ENCODE measurements at regions not wholly inside any gene's neighbourhood (a gene's known extent, or its start where the extent isn't known, plus 50 kb on each side); places are given as distances from the start of the nearest gene placed in this dataset.

- H3K4me1 ChIP-seq (ENCODE audit: control insufficient read depth in 1 of 2, low read depth in 2 of 2): peaks cover 0 to 6% of the 10 kb centered on the region in 2 donors
- DNase-seq (ENCODE audit: low spot score): no peak
- no peaks in the 10 kb centered on the region for H3K9me3 ChIP-seq
- ATAC-seq (ENCODE audit: insufficient number of reproducible peaks, low FRiP score, low read depth): no peak
- H3K4me3 ChIP-seq: no peak overlapping the region
- TF ChIP-seq, protein P1, sequence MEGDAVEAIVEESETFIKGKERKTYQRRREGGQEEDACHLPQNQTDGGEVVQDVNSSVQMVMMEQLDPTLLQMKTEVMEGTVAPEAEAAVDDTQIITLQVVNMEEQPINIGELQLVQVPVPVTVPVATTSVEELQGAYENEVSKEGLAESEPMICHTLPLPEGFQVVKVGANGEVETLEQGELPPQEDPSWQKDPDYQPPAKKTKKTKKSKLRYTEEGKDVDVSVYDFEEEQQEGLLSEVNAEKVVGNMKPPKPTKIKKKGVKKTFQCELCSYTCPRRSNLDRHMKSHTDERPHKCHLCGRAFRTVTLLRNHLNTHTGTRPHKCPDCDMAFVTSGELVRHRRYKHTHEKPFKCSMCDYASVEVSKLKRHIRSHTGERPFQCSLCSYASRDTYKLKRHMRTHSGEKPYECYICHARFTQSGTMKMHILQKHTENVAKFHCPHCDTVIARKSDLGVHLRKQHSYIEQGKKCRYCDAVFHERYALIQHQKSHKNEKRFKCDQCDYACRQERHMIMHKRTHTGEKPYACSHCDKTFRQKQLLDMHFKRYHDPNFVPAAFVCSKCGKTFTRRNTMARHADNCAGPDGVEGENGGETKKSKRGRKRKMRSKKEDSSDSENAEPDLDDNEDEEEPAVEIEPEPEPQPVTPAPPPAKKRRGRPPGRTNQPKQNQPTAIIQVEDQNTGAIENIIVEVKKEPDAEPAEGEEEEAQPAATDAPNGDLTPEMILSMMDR (IDR thresholded peaks at IDR 0.05): no peak
- H3K36me3 ChIP-seq: no peaks in the 10 kb centered on the region
- no peak overlapping the region for H3K27ac ChIP-seq
- no peaks in the 10 kb centered on the region for H3K27me3 ChIP-seq (replicated peaks; ENCODE audit: insufficient read depth)
Measured at GRCh38 chr7:67475293-67475692, 478.7 kb downstream of the TYW1 start.

- TF ChIP-seq, protein P1 (IDR thresholded peaks at IDR 0.05): no peak
- Histone ChIP-seq H3K4me3 (no peak overlapping the region), H3K27me3 (replicated peaks; ENCODE audit: insufficient read depth) (no peaks in the 10 kb centered on the region), H3K27ac (no peak overlapping the region), H3K9me3 (no peaks in the 10 kb centered on the region), H3K4me1 (ENCODE audit: control insufficient read depth in 1 of 2, low read depth in 2 of 2) (no peaks in the 10 kb centered on the region), H3K36me3 (no peaks in the 10 kb centered on the region)
- no peak for ATAC-seq (ENCODE audit: insufficient number of reproducible peaks, low FRiP score, low read depth)
- DNase-seq (ENCODE audit: low spot score): no peak
Measured at GRCh38 chr7:67478066-67478465, 481.4 kb downstream of the TYW1 start.

- Histone ChIP-seq H3K4me3 (peak overlapping the region; percentile 58), H3K27ac (no peak overlapping the region), H3K27me3 (replicated peaks; ENCODE audit: insufficient read depth) (no peaks in the 10 kb centered on the region), H3K9me3 (no peaks in the 10 kb centered on the region), H3K36me3 (no peaks in the 10 kb centered on the region), H3K4me1 (ENCODE audit: control insufficient read depth in 1 of 2, low read depth in 2 of 2) (peaks cover 7 to 10% of the 10 kb centered on the region in 2 donors)
- ATAC-seq (ENCODE audit: insufficient number of reproducible peaks, low FRiP score, low read depth) (no peak), DNase-seq (ENCODE audit: low spot score) (no peak)
- TF ChIP-seq, protein P1 (IDR thresholded peaks at IDR 0.05): peak; percentile 42
Measured at GRCh38 chr7:67484244-67484751, 487.7 kb downstream of the TYW1 start.

DNA sequence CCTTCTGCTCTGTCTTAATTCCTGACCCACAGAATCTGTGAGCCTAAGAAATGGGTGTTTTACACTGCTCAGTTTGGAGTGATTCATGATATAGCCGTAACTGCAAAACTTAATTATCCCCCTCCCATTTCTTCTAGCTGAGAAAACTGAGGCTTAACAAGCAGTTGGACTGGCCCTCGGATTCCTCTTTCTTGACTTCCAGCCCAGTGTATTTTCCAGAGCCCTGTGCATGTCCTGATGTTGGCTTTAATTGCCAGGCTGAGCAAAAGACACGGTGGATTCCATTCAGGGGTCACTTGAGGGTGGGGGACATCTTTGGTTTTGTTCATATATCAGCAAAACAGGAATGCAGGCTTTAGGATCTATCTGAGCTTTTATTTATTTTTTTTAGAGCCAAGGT, 489.8 kb downstream of the TYW1 start:
- ATAC-seq (ENCODE audit: insufficient number of reproducible peaks, low FRiP score, low read depth): no peak
- Histone ChIP-seq H3K4me3 (no peak overlapping the region), H3K27me3 (replicated peaks; ENCODE audit: insufficient read depth) (no peaks in the 10 kb centered on the region), H3K27ac (no peak overlapping the region), H3K36me3 (no peaks in the 10 kb centered on the region), H3K9me3 (no peaks in the 10 kb centered on the region), H3K4me1 (ENCODE audit: control insufficient read depth in 1 of 2, low read depth in 2 of 2) (peaks cover 7 to 10% of the 10 kb centered on the region in 2 donors)
- DNase-seq (ENCODE audit: low spot score): no peak
- TF ChIP-seq, protein P1 (IDR thresholded peaks at IDR 0.05): no peak

DNA sequence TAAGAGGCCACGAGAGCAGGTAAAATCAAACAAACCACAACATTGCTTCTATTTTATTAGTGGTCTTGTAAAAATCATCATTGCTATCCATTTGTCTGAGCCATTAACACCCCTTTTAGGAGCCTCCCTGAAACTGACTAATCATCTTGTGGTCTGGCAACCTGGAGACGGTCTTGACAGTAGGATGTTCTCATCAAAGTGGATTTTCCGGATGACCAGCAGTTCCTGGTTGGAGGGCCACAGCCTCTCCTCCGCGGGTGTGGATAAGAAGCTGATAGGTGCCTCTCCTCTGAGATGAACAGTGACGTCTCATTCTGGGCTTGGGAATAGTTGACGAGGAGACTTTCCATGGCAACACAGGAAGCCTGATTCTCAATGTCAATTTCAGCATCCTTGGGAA, 490.7 kb downstream of the TYW1 start:
- H3K27me3 ChIP-seq (replicated peaks; ENCODE audit: insufficient read depth): no peaks in the 10 kb centered on the region
- no peak overlapping the region for H3K27ac ChIP-seq
- no peaks in the 10 kb centered on the region for H3K36me3 ChIP-seq
- TF ChIP-seq, protein P1 (IDR thresholded peaks at IDR 0.05): no peak
- peaks cover 7 to 10% of the 10 kb centered on the region in 2 donors for H3K4me1 ChIP-seq (ENCODE audit: control insufficient read depth in 1 of 2, low read depth in 2 of 2)
- no peak for ATAC-seq (ENCODE audit: insufficient number of reproducible peaks, low FRiP score, low read depth)
- no peak for DNase-seq (ENCODE audit: low spot score)
- no peak overlapping the region for H3K4me3 ChIP-seq
- no peaks in the 10 kb centered on the region for H3K9me3 ChIP-seq
